NB4 (cell line): ENCODE measurements at regions not wholly inside any gene's neighbourhood (a gene's known extent, or its start where the extent isn't known, plus 50 kb on each side); places are given as distances from the start of the nearest gene placed in this dataset.

Experiments used
- DNase-seq: peaks from one replicate; pipeline ENCODE4 v3.0.0; 2010; ENCODE audit warnings: low read depth
- H3K4me3 ChIP-seq: one replicate; pipeline ENCODE4 v1.5.1; 2011; ENCODE audit warnings: mild to moderate bottlenecking, low read depth, low read length, moderate library complexity
- MYC ChIP-seq: IDR thresholded peaks from 2 replicates; pipeline ENCODE4 v1.6.1; 2011; ENCODE audit warnings: low read depth, low read length
- POLR2A ChIP-seq: IDR thresholded peaks from 2 replicates; pipeline ENCODE4 v1.6.1; 2011; ENCODE audit warnings: mild to moderate bottlenecking; ENCODE audit not compliant: insufficient read length; ENCODE audit errors: extremely low read depth
- TF ChIP-seq, protein P1 (sequence below): IDR thresholded peaks from one replicate; pipeline ENCODE4 v1.5.1; 2012; ENCODE audit warnings: low read depth, low read length
- TF ChIP-seq, protein P2 (sequence below): IDR thresholded peaks from 2 replicates; pipeline ENCODE4 v1.6.1; 2011; ENCODE audit warnings: low read depth, low read length

DNA sequence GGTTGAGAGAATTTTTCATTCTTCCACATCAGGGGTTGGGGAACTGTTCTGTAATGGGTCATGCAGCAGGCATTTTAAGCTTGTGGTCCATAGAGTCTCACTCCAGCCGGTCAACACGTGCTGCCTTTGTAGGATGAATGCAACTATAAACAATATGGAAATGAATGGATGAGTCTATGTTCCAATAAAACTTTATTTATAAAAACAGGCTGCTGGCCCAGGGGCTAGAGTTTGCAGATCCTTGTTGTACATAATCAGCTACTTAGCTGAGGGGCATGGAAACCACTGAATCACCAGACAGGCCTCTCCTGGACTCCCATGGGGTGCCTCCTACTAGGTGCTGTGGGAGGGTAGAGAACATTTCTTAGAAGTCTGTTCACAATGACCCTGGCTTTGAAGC, 243.4 kb downstream of the BMP7 start:
- DNase-seq, result no peak
- TF ChIP-seq MYC, result no peak
- no peak for TF ChIP-seq POLR2A
- TF ChIP-seq, protein P1, sequence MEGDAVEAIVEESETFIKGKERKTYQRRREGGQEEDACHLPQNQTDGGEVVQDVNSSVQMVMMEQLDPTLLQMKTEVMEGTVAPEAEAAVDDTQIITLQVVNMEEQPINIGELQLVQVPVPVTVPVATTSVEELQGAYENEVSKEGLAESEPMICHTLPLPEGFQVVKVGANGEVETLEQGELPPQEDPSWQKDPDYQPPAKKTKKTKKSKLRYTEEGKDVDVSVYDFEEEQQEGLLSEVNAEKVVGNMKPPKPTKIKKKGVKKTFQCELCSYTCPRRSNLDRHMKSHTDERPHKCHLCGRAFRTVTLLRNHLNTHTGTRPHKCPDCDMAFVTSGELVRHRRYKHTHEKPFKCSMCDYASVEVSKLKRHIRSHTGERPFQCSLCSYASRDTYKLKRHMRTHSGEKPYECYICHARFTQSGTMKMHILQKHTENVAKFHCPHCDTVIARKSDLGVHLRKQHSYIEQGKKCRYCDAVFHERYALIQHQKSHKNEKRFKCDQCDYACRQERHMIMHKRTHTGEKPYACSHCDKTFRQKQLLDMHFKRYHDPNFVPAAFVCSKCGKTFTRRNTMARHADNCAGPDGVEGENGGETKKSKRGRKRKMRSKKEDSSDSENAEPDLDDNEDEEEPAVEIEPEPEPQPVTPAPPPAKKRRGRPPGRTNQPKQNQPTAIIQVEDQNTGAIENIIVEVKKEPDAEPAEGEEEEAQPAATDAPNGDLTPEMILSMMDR, result no peak
- TF ChIP-seq, protein P2, sequence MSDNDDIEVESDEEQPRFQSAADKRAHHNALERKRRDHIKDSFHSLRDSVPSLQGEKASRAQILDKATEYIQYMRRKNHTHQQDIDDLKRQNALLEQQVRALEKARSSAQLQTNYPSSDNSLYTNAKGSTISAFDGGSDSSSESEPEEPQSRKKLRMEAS, result no peak
- H3K4me3 ChIP-seq, result no peak overlapping the region

DNA sequence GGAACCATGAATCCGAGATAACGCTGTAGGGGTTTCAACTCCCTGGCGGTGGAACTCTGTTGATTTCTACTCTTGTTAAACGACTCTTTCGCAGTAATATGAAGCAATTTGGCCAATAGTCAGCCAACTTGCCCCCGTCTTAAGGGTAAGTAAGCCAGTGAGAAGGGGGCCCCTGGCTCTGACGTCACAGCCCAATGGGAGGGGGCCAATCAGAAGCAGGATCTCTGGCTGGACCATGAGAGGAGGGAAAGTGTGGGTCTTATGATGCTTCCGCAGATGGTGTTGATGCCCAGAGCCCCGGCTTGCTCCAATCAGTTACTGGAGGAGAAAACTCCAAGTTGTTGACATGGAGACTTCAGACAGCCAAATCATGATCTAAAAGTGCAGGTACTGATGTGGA, 242.4 kb downstream of the BMP7 start:
- no peak for DNase-seq
- H3K4me3 ChIP-seq, result no peak overlapping the region
- TF ChIP-seq MYC (no peak), POLR2A (no peak)
- TF ChIP-seq, protein P1, result no peak
- TF ChIP-seq, protein P2, result no peak

DNA sequence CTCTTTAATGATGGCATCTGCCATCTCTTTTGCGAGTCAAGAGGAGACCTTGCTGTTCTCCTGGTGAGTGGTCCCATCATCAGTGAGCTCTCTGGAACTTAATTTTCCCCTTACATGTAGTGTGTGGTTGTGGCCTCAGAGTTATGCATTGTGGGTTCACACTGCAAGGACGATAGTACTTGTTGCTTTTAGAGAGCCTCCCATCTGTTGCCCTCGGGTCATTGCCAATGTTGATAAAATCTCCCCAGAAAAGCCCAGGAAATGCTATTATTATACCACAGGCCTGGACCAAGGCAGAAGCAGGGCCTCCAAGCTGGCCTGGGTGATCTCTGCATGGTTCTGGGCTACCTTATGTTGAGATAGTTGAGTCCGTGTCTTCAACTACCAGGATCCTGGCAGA, 241.6 kb downstream of the BMP7 start:
- no peak for DNase-seq
- TF ChIP-seq, protein P1, result no peak
- TF ChIP-seq MYC, result no peak
- TF ChIP-seq, protein P2, result no peak
- TF ChIP-seq POLR2A, result no peak
- no peak overlapping the region for H3K4me3 ChIP-seq

DNA sequence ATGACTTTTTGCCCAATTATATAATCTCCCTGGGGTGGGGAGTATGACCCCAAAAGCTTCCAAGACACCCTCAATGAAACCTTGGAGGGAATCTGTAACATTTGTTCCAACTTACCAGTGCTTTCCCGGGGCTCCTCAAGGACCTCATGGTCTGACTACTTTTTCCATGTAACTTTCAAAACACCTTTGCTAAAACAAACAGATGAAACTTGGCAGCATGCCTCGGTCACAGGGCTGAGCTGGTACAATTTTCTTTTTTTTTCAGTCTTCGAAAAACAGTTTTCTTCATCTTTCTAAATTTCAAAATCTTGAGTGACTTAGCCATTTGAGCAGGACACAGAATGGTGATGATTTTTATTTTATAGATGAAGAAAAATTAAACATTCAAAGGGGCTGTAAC, 241.2 kb downstream of the BMP7 start:
- DNase-seq, result no peak
- TF ChIP-seq, protein P1, result no peak
- TF ChIP-seq MYC (no peak), POLR2A (no peak)
- TF ChIP-seq, protein P2, result no peak
- H3K4me3 ChIP-seq, result no peak overlapping the region

DNA sequence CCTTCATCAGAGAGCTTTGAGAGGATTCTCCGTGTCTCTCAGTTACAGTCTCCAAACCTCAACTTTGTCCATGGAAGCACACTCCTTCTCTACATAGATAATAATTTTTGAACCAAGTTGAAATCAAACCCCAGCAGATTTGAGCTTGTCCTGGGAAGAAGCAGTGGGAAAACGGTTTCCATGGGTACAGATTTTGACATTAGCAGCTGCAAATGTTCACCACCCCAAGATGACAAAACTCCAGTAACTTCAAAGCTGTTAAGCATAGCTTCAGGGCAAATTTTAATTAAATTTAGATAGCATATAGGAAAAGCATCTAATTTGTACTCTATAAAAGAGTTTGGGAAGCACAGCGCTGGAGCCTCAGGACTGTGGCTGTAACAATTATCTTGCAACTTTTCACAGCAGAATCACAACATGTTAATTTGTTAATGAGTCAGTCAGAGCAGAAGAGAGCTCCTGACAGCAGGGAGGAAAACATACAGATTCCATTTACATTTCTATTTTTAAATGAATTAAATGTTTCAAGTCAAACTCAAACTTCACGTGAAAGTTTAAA, 240.7 kb downstream of the BMP7 start:
- H3K4me3 ChIP-seq, result no peak overlapping the region
- DNase-seq, result no peak
- TF ChIP-seq MYC (no peak), POLR2A (no peak)
- TF ChIP-seq, protein P2, result no peak
- TF ChIP-seq, protein P1, result no peak

DNA sequence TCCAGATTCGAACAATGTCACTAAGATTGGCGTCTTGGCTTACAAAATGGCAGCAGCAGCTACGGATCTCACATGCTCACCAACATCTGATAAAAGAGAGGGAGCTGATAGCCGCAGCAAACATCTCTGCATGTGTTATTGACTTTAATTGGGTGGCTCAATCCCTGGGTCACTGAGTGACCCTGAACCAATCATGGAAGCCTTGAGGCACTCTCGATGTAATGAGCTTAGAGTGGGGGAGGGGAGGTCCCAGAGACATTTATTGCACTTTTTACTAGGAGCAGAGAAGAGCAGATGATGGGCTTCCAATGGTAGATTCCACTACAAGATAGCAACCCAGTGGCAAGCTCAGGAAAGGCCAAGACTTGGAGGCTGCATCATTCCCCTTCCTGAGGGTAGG, 238.7 kb downstream of the BMP7 start:
- DNase-seq, result no peak
- no peak overlapping the region for H3K4me3 ChIP-seq

More for the DNA sequence above, 238.7 kb downstream of the BMP7 start:
- no peak for TF ChIP-seq MYC
